ENCODE measurements at regions not wholly inside any gene's neighbourhood (a gene's known extent, or its start where the extent isn't known, plus 50 kb on each side); places are given as distances from the start of the nearest gene placed in this dataset.

DNA sequence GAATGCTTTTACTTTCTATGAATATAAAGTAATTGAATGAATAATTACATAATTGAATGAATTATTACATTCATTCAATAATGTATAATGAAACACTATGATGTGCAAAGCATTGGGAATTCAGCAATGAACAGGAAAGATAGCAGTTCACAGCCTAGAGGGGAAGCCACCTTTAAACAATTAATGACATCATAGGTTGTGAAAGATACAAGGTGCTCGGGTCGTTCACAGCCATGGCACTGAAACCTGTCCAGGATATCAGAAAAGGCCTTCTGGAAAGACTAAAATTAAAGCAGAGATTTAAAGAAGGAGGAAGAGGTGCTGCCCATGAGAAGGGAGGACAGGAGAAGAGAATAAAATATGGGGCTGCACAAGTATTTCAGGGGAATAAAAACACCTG, 171.4 kb upstream of the KLF4 start (continued):
- TF ChIP-seq, protein P1, sequence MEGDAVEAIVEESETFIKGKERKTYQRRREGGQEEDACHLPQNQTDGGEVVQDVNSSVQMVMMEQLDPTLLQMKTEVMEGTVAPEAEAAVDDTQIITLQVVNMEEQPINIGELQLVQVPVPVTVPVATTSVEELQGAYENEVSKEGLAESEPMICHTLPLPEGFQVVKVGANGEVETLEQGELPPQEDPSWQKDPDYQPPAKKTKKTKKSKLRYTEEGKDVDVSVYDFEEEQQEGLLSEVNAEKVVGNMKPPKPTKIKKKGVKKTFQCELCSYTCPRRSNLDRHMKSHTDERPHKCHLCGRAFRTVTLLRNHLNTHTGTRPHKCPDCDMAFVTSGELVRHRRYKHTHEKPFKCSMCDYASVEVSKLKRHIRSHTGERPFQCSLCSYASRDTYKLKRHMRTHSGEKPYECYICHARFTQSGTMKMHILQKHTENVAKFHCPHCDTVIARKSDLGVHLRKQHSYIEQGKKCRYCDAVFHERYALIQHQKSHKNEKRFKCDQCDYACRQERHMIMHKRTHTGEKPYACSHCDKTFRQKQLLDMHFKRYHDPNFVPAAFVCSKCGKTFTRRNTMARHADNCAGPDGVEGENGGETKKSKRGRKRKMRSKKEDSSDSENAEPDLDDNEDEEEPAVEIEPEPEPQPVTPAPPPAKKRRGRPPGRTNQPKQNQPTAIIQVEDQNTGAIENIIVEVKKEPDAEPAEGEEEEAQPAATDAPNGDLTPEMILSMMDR (IDR thresholded peaks at IDR 0.05; ENCODE audit: low read depth, low read length, missing input control) = no peak
- TF ChIP-seq YY1 (IDR thresholded peaks at IDR 0.05) (no peak), SP1 (IDR thresholded peaks at IDR 0.05) (no peak), HNF4A (conservative IDR thresholded peaks at IDR 0.05) (no peak), RAD21 (IDR thresholded peaks at IDR 0.05) (no peak)

DNA sequence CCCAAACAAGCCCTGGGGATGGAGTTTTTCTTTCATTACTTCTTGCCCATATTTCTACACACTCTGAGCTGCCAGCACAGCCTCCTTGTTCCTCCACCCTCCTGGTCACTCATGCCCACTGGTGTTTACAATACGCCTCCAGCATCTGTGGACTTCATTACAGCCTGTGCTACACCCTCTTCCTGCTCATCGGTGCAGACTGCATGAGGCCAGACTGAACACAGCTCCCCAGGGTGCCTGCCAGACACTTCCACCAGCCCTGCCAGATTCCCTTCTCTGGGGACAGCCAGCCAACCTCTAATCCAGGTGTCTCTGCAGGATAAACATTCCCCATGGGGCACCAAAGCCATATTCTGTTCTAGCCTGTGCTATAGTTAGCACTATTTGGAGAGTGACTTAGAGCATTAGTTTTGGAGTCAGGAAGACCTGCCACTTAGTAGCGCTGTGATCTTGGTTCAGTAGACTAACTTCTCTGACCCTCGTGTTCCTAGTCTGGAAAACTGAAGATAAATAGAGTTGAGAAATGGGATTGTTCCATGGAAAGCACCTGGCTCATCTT, 163.8 kb upstream of the KLF4 start:
- H3K27me3 ChIP-seq (ENCODE audit: control insufficient read depth in 4 of 4, insufficient read depth in 4 of 4, low read length in 3 of 4) = no peaks in the 10 kb centered on the region
- TF ChIP-seq FOXA2 (IDR thresholded peaks at IDR 0.05) (no peak), RAD21 (IDR thresholded peaks at IDR 0.05) (no peak)
- TF ChIP-seq, protein P2, sequence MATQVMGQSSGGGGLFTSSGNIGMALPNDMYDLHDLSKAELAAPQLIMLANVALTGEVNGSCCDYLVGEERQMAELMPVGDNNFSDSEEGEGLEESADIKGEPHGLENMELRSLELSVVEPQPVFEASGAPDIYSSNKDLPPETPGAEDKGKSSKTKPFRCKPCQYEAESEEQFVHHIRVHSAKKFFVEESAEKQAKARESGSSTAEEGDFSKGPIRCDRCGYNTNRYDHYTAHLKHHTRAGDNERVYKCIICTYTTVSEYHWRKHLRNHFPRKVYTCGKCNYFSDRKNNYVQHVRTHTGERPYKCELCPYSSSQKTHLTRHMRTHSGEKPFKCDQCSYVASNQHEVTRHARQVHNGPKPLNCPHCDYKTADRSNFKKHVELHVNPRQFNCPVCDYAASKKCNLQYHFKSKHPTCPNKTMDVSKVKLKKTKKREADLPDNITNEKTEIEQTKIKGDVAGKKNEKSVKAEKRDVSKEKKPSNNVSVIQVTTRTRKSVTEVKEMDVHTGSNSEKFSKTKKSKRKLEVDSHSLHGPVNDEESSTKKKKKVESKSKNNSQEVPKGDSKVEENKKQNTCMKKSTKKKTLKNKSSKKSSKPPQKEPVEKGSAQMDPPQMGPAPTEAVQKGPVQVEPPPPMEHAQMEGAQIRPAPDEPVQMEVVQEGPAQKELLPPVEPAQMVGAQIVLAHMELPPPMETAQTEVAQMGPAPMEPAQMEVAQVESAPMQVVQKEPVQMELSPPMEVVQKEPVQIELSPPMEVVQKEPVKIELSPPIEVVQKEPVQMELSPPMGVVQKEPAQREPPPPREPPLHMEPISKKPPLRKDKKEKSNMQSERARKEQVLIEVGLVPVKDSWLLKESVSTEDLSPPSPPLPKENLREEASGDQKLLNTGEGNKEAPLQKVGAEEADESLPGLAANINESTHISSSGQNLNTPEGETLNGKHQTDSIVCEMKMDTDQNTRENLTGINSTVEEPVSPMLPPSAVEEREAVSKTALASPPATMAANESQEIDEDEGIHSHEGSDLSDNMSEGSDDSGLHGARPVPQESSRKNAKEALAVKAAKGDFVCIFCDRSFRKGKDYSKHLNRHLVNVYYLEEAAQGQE (IDR thresholded peaks at IDR 0.05) = no peak
- TF ChIP-seq, protein P1 (IDR thresholded peaks at IDR 0.05; ENCODE audit: low read depth, low read length, missing input control) = no peak
- peaks cover 0 to 5% (median 0%) of the 10 kb centered on the region in 4 donors for H3K9me3 ChIP-seq (ENCODE audit: control insufficient read depth in 4 of 4, low read length in 3 of 4)
- DNase-seq (ENCODE audit: low spot score) = no peak
- no peak overlapping the region for H3K27ac ChIP-seq (ENCODE audit: low read depth in 1 of 2, low read length in 2 of 2)
- H3K4me3 ChIP-seq (ENCODE audit: low read depth in 1 of 3, low read length in 3 of 3) = no peak overlapping the region
- WGBS = 69% methylated on average over 4 of the region's 4 CpGs
- no peaks in the 10 kb centered on the region for H3K36me3 ChIP-seq (ENCODE audit: control insufficient read depth in 4 of 4, insufficient read depth in 3 of 4, low read depth in 1 of 4, low read length in 3 of 4)
- H3K4me1 ChIP-seq (ENCODE audit: control insufficient read depth in 4 of 4, insufficient read depth in 4 of 4, low read length in 3 of 4) = no peaks in the 10 kb centered on the region
- no peak overlapping the region for H3K9ac ChIP-seq (ENCODE audit: low read depth in 1 of 2, low read length in 2 of 2)

DNA sequence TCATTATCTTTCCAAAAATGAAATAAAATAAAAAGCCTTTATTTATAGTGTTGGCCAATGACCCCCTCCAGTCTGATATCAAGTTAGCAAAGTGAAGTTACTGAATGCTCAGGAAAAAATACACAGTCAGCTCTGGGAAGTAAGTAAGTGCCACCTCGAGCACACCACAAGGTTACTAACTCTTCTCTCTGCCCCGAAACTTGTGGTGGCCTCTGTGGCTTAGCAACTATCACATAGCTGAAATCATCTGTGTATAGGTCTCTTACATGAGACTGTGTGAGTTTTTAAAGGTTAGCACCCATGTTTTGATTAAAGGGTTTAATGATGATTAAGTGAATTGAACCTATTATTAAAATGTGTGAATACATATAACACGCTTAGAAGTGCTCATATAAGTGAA, 161.4 kb upstream of the KLF4 start:
- Histone ChIP-seq H3K27ac (ENCODE audit: low read depth in 1 of 2, low read length in 2 of 2) (no peak overlapping the region), H3K9me3 (ENCODE audit: control insufficient read depth in 4 of 4, low read length in 3 of 4) (peaks cover 0 to under 1% (median 0%) of the 10 kb centered on the region in 4 donors), H3K4me3 (ENCODE audit: low read depth in 1 of 3, low read length in 3 of 3) (no peak overlapping the region), H3K27me3 (ENCODE audit: control insufficient read depth in 4 of 4, insufficient read depth in 4 of 4, low read length in 3 of 4) (no peaks in the 10 kb centered on the region), H3K4me1 (ENCODE audit: control insufficient read depth in 4 of 4, insufficient read depth in 4 of 4, low read length in 3 of 4) (peaks cover 0 to under 1% (median 0%) of the 10 kb centered on the region in 4 donors), H3K9ac (ENCODE audit: low read depth in 1 of 2, low read length in 2 of 2) (no peak overlapping the region), H3K36me3 (ENCODE audit: control insufficient read depth in 4 of 4, insufficient read depth in 3 of 4, low read depth in 1 of 4, low read length in 3 of 4) (no peaks in the 10 kb centered on the region)
- WGBS = 92% methylated on average over 3 of the region's 3 CpGs
- DNase-seq (ENCODE audit: low spot score) = no peak
- no peak for TF ChIP-seq SP1 (IDR thresholded peaks at IDR 0.05)
- TF ChIP-seq HNF4A (conservative IDR thresholded peaks at IDR 0.05) = no peak
- TF ChIP-seq, protein P1 (IDR thresholded peaks at IDR 0.05; ENCODE audit: low read depth, low read length, missing input control) = no peak
- TF ChIP-seq HNF4G (IDR thresholded peaks at IDR 0.05) = no peak
- TF ChIP-seq, protein P3, sequence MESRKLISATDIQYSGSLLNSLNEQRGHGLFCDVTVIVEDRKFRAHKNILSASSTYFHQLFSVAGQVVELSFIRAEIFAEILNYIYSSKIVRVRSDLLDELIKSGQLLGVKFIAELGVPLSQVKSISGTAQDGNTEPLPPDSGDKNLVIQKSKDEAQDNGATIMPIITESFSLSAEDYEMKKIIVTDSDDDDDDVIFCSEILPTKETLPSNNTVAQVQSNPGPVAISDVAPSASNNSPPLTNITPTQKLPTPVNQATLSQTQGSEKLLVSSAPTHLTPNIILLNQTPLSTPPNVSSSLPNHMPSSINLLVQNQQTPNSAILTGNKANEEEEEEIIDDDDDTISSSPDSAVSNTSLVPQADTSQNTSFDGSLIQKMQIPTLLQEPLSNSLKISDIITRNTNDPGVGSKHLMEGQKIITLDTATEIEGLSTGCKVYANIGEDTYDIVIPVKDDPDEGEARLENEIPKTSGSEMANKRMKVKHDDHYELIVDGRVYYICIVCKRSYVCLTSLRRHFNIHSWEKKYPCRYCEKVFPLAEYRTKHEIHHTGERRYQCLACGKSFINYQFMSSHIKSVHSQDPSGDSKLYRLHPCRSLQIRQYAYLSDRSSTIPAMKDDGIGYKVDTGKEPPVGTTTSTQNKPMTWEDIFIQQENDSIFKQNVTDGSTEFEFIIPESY (IDR thresholded peaks at IDR 0.05) = no peak
- TF ChIP-seq TAF1 (conservative IDR thresholded peaks at IDR 0.05) = no peak
- TF ChIP-seq YY1 (IDR thresholded peaks at IDR 0.05) = no peak
- TF ChIP-seq FOXA1 (IDR thresholded peaks at IDR 0.05) = no peak
- TF ChIP-seq JUND (IDR thresholded peaks at IDR 0.05) = no peak
- no peak for TF ChIP-seq FOXA2 (IDR thresholded peaks at IDR 0.05)
- TF ChIP-seq, protein P4, sequence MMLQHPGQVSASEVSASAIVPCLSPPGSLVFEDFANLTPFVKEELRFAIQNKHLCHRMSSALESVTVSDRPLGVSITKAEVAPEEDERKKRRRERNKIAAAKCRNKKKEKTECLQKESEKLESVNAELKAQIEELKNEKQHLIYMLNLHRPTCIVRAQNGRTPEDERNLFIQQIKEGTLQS (IDR thresholded peaks at IDR 0.05) = no peak
